NB4 (cell line): ENCODE measurements at regions not wholly inside any gene's neighbourhood (a gene's known extent, or its start where the extent isn't known, plus 50 kb on each side); places are given as distances from the start of the nearest gene placed in this dataset.
"Not testable (repeated sequence)": the region's sequence is repeated elsewhere in the genome, so short reads cannot be mapped to it uniquely, and the experiment has no call there.

ENCODE experiments used
- DNase-seq: peaks from one replicate; pipeline ENCODE4 v3.0.0; 2010; ENCODE audit warnings: low read depth
- H3K4me3 ChIP-seq: one replicate; pipeline ENCODE4 v1.5.1; 2011; ENCODE audit warnings: mild to moderate bottlenecking, low read depth, low read length, moderate library complexity
- CTCF ChIP-seq: IDR thresholded peaks from one replicate; pipeline ENCODE4 v1.5.1; 2012; ENCODE audit warnings: low read depth, low read length
- MAX ChIP-seq: IDR thresholded peaks from 2 replicates; pipeline ENCODE4 v1.6.1; 2011; ENCODE audit warnings: low read depth, low read length
- MYC ChIP-seq: IDR thresholded peaks from 2 replicates; pipeline ENCODE4 v1.6.1; 2011; ENCODE audit warnings: low read depth, low read length
- POLR2A ChIP-seq: IDR thresholded peaks from 2 replicates; pipeline ENCODE4 v1.6.1; 2011; ENCODE audit warnings: mild to moderate bottlenecking; ENCODE audit not compliant: insufficient read length; ENCODE audit errors: extremely low read depth

GRCh38 chr10:118958984-118959925 is 70.3 kb upstream of the NANOS1 start:
- DNase-seq, result peak; percentile 80
- no peak overlapping the region for H3K4me3 ChIP-seq
- no peak for TF ChIP-seq MAX
- TF ChIP-seq CTCF, result no peak
- TF ChIP-seq POLR2A, result no peak
- TF ChIP-seq MYC, result no peak

GRCh38 chr10:118960157-118961090 is 69.1 kb upstream of the NANOS1 start:
- DNase-seq, result no peak

GRCh38 chr10:118961436-118961835 is 68.1 kb upstream of the NANOS1 start:
- no peak for DNase-seq
- TF ChIP-seq MAX (no peak), CTCF (no peak), POLR2A (no peak), MYC (no peak)
- no peak overlapping the region for H3K4me3 ChIP-seq

More at GRCh38 chr10:118960157-118961090, 69.1 kb upstream of the NANOS1 start:
- H3K4me3 ChIP-seq, result no peak overlapping the region
- TF ChIP-seq CTCF (no peak), MYC (no peak), POLR2A (no peak)

GRCh38 chr10:118962331-118962868 is 67.1 kb upstream of the NANOS1 start:
- H3K4me3 ChIP-seq, DNase-seq: not testable (repeated sequence)

- no peak for DNase-seq
- TF ChIP-seq MAX, result no peak
- no peak for TF ChIP-seq MYC
- TF ChIP-seq CTCF, result no peak
- no peak overlapping the region for H3K4me3 ChIP-seq
These were observed 66.2 kb upstream of the NANOS1 start for GRCh38 chr10:118963341-118963740.

GRCh38 chr10:118963933-118964332 is 65.6 kb upstream of the NANOS1 start:
- DNase-seq, result no peak
- no peak overlapping the region for H3K4me3 ChIP-seq
- TF ChIP-seq CTCF (no peak), POLR2A (no peak), MAX (no peak), MYC (no peak)

GRCh38 chr10:118964476-118964875 is 65.0 kb upstream of the NANOS1 start:
- not testable (repeated sequence) for H3K4me3 ChIP-seq, DNase-seq
